WI38 (cell line): ENCODE measurements at regions not wholly inside any gene's neighbourhood (a gene's known extent, or its start where the extent isn't known, plus 50 kb on each side); places are given as distances from the start of the nearest gene placed in this dataset.

Source experiments
- H3K4me3 ChIP-seq: 2 replicates; pipeline ENCODE4 v1.5.1; 2011; ENCODE audit warnings: low read depth, mild to moderate bottlenecking, control low read depth, low read length
- TF ChIP-seq, protein P1 (sequence below): IDR thresholded peaks from 2 replicates; pipeline ENCODE4 v1.5.1; 2012; ENCODE audit warnings: low read depth, mild to moderate bottlenecking, control low read depth, low read length

DNA sequence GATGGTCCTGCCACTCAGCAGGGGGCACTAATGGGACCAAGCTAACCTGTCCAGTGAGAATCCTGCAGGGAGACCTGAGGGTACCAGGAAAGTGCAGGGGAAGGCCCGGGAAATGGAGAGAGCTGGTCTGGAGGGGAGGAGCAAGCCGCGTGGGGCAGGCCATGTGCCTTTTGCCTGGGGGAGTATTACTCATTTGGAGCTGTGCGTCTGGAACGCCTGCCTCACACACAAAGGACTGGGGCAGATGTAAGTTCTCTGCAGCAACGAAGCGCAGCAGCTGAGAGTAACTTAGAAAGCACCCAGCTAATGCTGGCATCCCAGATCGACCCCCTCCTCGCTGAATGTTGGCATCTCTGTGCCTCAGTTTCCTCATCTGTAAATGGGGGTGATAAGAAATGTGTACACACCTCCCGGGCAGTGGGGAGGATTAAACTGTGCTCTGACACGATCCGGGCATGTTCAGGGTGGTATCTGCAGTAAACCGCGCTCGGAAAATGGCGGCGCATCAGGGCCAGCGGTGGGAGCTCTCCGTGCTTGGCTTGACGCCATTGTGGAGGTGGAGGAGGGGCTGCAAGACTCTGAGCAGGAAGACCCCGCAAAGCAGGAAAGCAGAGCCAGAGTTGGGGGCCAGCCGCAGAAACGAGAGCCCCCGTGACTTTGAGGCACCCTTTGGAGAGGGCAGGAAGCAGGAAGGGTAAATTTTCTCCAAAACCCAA lies 212.5 kb downstream of the NPHP4 start:
- H3K4me3 ChIP-seq: no peak overlapping the region
- TF ChIP-seq, protein P1, sequence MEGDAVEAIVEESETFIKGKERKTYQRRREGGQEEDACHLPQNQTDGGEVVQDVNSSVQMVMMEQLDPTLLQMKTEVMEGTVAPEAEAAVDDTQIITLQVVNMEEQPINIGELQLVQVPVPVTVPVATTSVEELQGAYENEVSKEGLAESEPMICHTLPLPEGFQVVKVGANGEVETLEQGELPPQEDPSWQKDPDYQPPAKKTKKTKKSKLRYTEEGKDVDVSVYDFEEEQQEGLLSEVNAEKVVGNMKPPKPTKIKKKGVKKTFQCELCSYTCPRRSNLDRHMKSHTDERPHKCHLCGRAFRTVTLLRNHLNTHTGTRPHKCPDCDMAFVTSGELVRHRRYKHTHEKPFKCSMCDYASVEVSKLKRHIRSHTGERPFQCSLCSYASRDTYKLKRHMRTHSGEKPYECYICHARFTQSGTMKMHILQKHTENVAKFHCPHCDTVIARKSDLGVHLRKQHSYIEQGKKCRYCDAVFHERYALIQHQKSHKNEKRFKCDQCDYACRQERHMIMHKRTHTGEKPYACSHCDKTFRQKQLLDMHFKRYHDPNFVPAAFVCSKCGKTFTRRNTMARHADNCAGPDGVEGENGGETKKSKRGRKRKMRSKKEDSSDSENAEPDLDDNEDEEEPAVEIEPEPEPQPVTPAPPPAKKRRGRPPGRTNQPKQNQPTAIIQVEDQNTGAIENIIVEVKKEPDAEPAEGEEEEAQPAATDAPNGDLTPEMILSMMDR: no peak

DNA sequence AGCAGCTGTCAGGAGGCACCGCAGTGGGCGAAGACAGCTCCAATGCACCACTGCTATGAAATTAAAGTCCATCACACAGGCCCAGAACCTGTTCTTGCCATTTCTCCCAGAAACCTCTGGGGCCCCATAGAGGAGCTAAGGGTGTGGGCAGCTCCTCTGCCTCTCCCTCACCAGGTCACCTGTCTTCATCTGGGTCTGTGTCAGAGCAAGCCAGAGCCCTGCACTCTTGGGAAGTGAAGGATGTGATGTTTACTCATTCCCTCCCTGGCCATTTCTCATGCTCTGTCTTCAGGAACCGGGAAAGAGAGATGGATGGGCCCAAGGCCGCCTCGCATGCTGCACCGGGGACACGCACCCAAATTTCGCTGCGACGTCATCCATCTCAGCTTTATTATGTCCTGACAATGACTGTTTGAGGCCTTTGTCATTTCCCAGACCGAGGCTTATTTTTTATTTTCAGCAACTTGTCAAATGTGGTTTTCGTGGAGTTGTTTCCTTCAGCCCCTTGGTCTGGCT lies 216.1 kb downstream of the NPHP4 start:
- TF ChIP-seq, protein P1: no peak
- no peak overlapping the region for H3K4me3 ChIP-seq

DNA sequence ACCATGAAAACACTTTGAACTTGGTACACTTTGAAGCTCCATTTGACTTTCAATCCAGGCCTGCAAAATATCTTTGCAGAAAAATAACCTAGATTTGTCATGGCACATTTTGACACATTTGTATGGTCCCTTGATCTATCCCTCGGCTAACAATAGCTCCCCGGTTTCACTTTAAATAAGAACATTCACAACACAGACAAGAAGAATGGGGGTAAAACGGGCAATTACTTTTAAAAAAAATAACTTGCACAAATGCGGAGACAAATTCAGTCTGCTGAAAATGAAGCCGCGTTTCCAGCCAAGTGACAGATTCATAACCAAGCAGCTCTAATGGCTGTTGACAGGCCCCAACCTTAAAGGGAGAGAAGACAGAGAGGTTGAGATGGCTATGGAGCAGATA lies 218.2 kb downstream of the NPHP4 start:
- no peak overlapping the region for H3K4me3 ChIP-seq
- TF ChIP-seq, protein P1: no peak

- TF ChIP-seq, protein P1: no peak
Measured at GRCh38 chr1:5771788-5772187, 220.4 kb downstream of the NPHP4 start.

GRCh38 chr1:5770981-5771765 lies 221.1 kb downstream of the NPHP4 start:
- TF ChIP-seq, protein P1: no peak

More at GRCh38 chr1:5771788-5772187, 220.4 kb downstream of the NPHP4 start:
- no peak overlapping the region for H3K4me3 ChIP-seq

DNA sequence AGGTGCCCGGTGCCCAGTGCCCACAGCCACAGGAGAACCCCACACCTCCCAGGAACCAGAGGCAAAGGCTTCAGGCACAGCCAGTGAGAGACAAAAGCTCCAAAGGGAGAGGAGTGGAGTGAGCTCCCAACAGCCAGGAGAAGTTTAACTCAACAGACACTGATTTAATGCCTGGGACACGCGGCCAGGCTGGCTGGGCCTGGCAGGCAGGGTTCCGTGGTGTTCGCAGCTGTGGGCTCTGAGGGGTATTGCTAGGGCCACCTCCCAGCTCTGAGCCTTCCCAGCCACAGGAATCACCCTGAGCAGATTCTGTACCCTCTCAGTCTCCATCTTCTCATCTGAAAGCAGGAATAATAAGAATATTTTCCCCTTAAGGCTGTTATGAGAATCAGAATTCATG lies 222.5 kb downstream of the NPHP4 start:
- H3K4me3 ChIP-seq: no peak overlapping the region
- TF ChIP-seq, protein P1: no peak

More at GRCh38 chr1:5770981-5771765, 221.1 kb downstream of the NPHP4 start:
- H3K4me3 ChIP-seq: no peak overlapping the region

DNA sequence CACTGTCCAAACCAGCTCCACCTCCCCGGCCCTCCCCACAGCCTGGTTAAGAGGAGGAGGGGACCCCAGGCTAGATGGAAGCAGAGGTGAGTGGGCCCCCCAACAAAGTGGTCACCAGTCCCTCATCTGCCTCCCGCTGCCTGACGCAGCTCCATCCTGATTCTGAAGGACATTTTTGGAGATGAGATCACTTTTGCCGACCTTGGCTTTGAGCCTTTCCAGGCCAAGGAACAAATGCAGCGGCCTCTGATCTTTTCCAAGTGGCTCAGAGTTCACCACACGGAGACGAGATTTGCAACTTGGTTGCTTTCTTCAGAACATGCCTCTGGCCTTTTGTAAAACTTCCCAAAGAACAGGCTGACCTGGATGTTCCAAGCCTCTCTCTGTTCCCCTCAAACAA lies 223.1 kb downstream of the NPHP4 start:
- TF ChIP-seq, protein P1: no peak
- no peak overlapping the region for H3K4me3 ChIP-seq
